A549 (cell line): ENCODE measurements at regions not wholly inside any gene's neighbourhood (a gene's known extent, or its start where the extent isn't known, plus 50 kb on each side); places are given as distances from the start of the nearest gene placed in this dataset.
A peak's percentile ranks its signal among the peaks of the same experiment; 100 is the strongest.

Experiments used
- ATAC-seq, 2 experiments: fragments of 200-7000 bp in 1 of 2; fragments of >200 bp in 1 of 2; cut with Nextera tagmentation in 1 of 2; cut with Tn5 transposase in 1 of 2; 3 replicates each; pipeline versions ENCODE4 v1.8.0 to v1.9.1; 2018 to 2020; ENCODE audit warnings: mild to moderate bottlenecking in 1 of 2, moderate library complexity in 1 of 2
- CTCF ChIA-PET: fragments of 300-600 bp; sonication (Branson Sonifier 250); formaldehyde crosslinking; extraction: SDS; loops from one replicate; lab custom pipeline; 2021; ENCODE audit warnings: antibody characterized with exemption, inconsistent platforms; lab: Yijun Ruan, JAX
- POLR2A ChIA-PET: fragments of 350-600 bp; formaldehyde crosslinking; extraction: SDS; loops from one replicate; lab custom pipeline; 2021; ENCODE audit warnings: antibody characterized with exemption, inconsistent platforms; lab: Yijun Ruan, JAX
- DNase-seq, 2 experiments: peaks; one replicate each; pipeline versions ENCODE4 v3.0.0 to v3.0.0-alpha.2; 2011 to 2016; ENCODE audit warnings: low read depth in 1 of 2, low spot score in 1 of 2
- FAIRE-seq: peaks from 2 replicates; lab custom pipeline; 2011; peaks lifted over from hg19 to GRCh38; lab: Jason Lieb, UNC
- H3K27ac ChIP-seq, 2 experiments: fragments of >200 bp; sonication (Bioruptor Twin); formaldehyde crosslinking; 3 replicates each; pipeline ENCODE4 v1.5.1; 2016 to 2017
- H3K4me1 ChIP-seq: fragments of >200 bp; sonication (Bioruptor Twin); formaldehyde crosslinking; 3 replicates; pipeline ENCODE4 v1.6.1; 2016
- H3K4me2 ChIP-seq: fragments of >200 bp; sonication (Bioruptor Twin); formaldehyde crosslinking; 3 replicates; pipeline ENCODE4 v1.6.1; 2016
- H3K4me3 ChIP-seq: fragments of >200 bp; sonication (Bioruptor Twin); formaldehyde crosslinking; 3 replicates; pipeline ENCODE4 v1.5.1; 2016
- H3K9me3 ChIP-seq: fragments of >200 bp; sonication (Bioruptor Twin); formaldehyde crosslinking; 3 replicates; pipeline ENCODE4 v1.6.1; 2016
- BCL3 ChIP-seq: fragments of >200 bp; sonication (Bioruptor Twin); formaldehyde crosslinking; IDR thresholded peaks from 3 replicates; pipeline ENCODE4 v1.6.1; 2016
- BHLHE40 ChIP-seq: IDR thresholded peaks from 2 replicates; pipeline ENCODE4 v1.6.1; 2012; ENCODE audit warnings: low read depth, low read length, inconsistent platforms
- ELK1 ChIP-seq: fragments of 150-350 bp; IDR thresholded peaks from 2 replicates; pipeline ENCODE4 v1.6.1; 2014; ENCODE audit warnings: low read depth, mild to moderate bottlenecking, low read length
- FOSL2 ChIP-seq, 2 experiments: fragments of 450-650 bp in 1 of 2; fragments of >200 bp in 1 of 2; sonication (Bioruptor Twin) in 1 of 2; formaldehyde crosslinking; IDR thresholded peaks; 2 replicates each; pipeline versions ENCODE4 v1.5.0 to v1.6.1; 2016 to 2020; ENCODE audit warnings: mild to moderate bottlenecking in 1 of 2, moderate library complexity in 1 of 2
- FOXS1 ChIP-seq: fragments of 250-450 bp; sonication (Bioruptor Pico); IDR thresholded peaks from 2 replicates; pipeline ENCODE4 v1.5.0; 2020; ENCODE audit warnings: mild to moderate bottlenecking, moderate library complexity
- HDAC2 ChIP-seq: fragments of 200-600 bp; sonication (generic); IDR thresholded peaks from 2 replicates; pipeline ENCODE4 v1.6.1; 2016
- MAX ChIP-seq: IDR thresholded peaks from 2 replicates; pipeline ENCODE4 v1.6.1; 2012
- PBX3 ChIP-seq: IDR thresholded peaks from 2 replicates; pipeline ENCODE4 v1.6.1; 2012
- REST ChIP-seq: fragments of 200-600 bp; sonication (generic); IDR thresholded peaks from 2 replicates; pipeline ENCODE4 v1.6.1; 2016; ENCODE audit warnings: antibody characterized with exemption, mild to moderate bottlenecking, moderate library complexity
- SMC3 ChIP-seq: fragments of >200 bp; sonication (Bioruptor Twin); formaldehyde crosslinking; IDR thresholded peaks from 3 replicates; pipeline ENCODE4 v1.6.1; 2018; ENCODE audit warnings: inconsistent platforms
- SREBF2 ChIP-seq: fragments of 450-650 bp; IDR thresholded peaks from 2 replicates; pipeline ENCODE4 v1.6.1; 2014; ENCODE audit warnings: mild to moderate bottlenecking, moderate library complexity
- ZSCAN20 ChIP-seq: fragments of 250-450 bp; sonication (Bioruptor Pico); IDR thresholded peaks from 2 replicates; pipeline ENCODE4 v1.8.0; 2022; ENCODE audit warnings: mild to moderate bottlenecking, moderate library complexity
- WGBS: methylation state at CpG from one replicate; pipeline ENCODE4 v1.1.6; 2017; ENCODE audit errors: missing lambda C conversion rate; 5-methylcytosine and 5-hydroxymethylcytosine counted together

GRCh38 chr10:4546931-4547330, 279.1 kb upstream of the AKR1E2 start:
- WGBS: 70% methylated on average over 1 of the region's 1 CpG
- ChIA-PET CTCF (no interaction called here), POLR2A (no interaction called here)
- no peak for DNase-seq
- no peaks in the 10 kb centered on the region for H3K9me3 ChIP-seq
- TF ChIP-seq FOSL2 (IDR thresholded peaks at IDR 0.05) (no peak), FOSL2 (CRISPR knock-in tag; IDR thresholded peaks at IDR 0.05) (no peak), FOXS1 (CRISPR knock-in tag) (no peak), MAX (no peak), ZSCAN20 (CRISPR knock-in tag) (no peak), BHLHE40 (no peak), SMC3 (no peak), SREBF2 (no peak)
- TF ChIP-seq, all 56 proteins: peak for 0
- ATAC-seq (no peak), FAIRE-seq (no peak)
- Histone ChIP-seq H3K4me2 (no peak overlapping the region), H3K27ac (no peak overlapping the region), H3K4me3 (no peak overlapping the region), H3K4me1 (no peaks in the 10 kb centered on the region)

GRCh38 chr10:4546500-4546899, 279.5 kb upstream of the AKR1E2 start:
- 0 out of 3 replicates have a peak overlapping the region, but pooled peaks have one; percentile 13 for H3K4me2 ChIP-seq

More at GRCh38 chr10:4546500-4546899, 279.5 kb upstream of the AKR1E2 start:
- ATAC-seq: no peak
- WGBS: 52% methylated on average over 7 of the region's 7 CpGs
- no peak overlapping the region for H3K4me3 ChIP-seq
- TF ChIP-seq BCL3 (no peak), PBX3 (no peak), HDAC2 (no peak), FOXS1 (CRISPR knock-in tag) (no peak), REST (no peak), ELK1 (no peak), BHLHE40 (no peak)
- FAIRE-seq: no peak
- no peak for DNase-seq
- CTCF ChIA-PET: interaction anchor here (1.1 kb wide), 1 partner anchor 51 kb away, joined by 3 read pairs; no protein-coding TSS in a partner anchor
- H3K27ac ChIP-seq: no peak overlapping the region
- H3K4me1 ChIP-seq: no peaks in the 10 kb centered on the region
- peaks cover 2% of the 10 kb centered on the region; the same call in 2 of the 3 replicates for H3K9me3 ChIP-seq
- POLR2A ChIA-PET: no interaction called here
